D721Med (cell line): ENCODE measurements at regions not wholly inside any gene's neighbourhood (a gene's known extent, or its start where the extent isn't known, plus 50 kb on each side); places are given as distances from the start of the nearest gene placed in this dataset.
A peak's percentile ranks its signal among the peaks of the same experiment; 100 is the strongest.

ENCODE experiments used
- DNase-seq: peaks from one replicate; pipeline ENCODE4 v3.0.0; 2011; ENCODE audit warnings: low spot score; ENCODE audit not compliant: insufficient read length
- FAIRE-seq: peaks from 2 replicates; lab custom pipeline; 2011; peaks lifted over from hg19 to GRCh38; lab: Jason Lieb, UNC
- CTCF ChIP-seq: IDR thresholded peaks from 2 replicates; pipeline ENCODE4 v1.5.1; 2012; ENCODE audit warnings: mild to moderate bottlenecking, control low read depth; ENCODE audit not compliant: insufficient read depth; ENCODE audit errors: missing control alignments

DNA sequence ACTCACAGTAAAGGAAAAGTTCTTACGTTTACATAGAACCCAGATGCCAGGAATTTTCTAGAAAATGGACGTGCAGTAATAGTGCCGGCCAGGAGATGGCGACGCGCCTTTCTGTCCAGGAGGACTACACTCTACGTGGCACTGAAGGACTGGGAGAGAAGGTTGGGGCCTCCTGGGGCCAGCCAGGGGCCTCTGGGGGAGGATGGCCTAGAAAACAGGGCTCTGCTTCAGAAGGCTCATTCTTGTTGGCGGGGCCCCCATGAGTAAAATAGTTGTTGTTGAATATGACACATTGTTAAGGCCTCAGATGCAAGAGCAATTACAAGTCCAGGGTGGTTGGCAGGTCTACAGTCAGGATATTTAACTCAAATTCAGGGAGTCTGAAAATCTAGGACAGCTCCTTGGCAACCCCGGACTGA lies 120.1 kb upstream of the MAX start:
- DNase-seq: peak; percentile 34
- no peak for FAIRE-seq
- peak; percentile 60 for TF ChIP-seq CTCF

GRCh38 chr14:65223636-65224035 lies 121.3 kb upstream of the MAX start:
- no peak for TF ChIP-seq CTCF
- no peak for DNase-seq
- no peak for FAIRE-seq

- FAIRE-seq (no peak), DNase-seq (no peak)
- no peak for TF ChIP-seq CTCF
These were observed 122.5 kb upstream of the MAX start for GRCh38 chr14:65224799-65225198.

DNA sequence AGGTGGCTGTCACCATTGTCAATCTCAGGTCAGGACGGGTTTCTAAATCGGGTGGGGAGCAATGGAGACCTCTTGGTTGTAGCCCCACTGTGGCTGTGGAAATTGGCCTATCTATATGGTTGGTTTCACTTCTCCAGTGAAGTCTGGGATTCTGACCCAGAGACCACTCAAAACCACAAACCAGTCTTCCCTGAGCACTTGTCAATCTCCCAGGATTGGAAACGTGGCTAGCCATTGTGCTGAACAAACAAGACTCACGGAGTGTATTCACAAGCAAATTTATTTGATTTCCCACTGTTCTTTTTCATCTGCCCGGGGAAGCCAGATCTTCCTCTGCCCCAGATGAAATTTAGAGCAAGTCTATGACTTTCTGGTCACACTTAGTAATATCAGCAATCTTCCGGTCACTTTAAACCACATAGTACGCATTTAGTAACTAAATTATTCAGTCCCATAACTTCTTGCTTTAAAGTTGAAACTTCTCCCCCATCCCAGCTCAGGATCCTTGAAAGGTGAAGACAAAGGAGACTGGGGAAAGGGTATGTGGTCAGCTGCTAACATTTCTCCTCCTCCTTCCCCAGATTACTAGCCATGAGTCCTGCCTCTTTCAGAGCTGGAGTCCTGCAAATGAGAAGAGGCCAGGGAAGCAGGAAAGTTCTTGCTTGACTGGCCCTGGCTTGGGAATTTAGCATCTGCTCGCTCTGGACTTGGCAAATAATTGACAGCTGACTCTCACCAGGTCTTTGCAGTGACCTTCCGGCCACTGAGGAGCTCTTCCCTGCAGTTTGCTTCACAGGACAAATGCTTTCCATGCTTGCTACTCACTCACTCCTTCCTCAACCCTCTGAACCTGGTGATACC lies 123.2 kb upstream of the MAX start:
- FAIRE-seq (no peak), DNase-seq (no peak)
- no peak for TF ChIP-seq CTCF

DNA sequence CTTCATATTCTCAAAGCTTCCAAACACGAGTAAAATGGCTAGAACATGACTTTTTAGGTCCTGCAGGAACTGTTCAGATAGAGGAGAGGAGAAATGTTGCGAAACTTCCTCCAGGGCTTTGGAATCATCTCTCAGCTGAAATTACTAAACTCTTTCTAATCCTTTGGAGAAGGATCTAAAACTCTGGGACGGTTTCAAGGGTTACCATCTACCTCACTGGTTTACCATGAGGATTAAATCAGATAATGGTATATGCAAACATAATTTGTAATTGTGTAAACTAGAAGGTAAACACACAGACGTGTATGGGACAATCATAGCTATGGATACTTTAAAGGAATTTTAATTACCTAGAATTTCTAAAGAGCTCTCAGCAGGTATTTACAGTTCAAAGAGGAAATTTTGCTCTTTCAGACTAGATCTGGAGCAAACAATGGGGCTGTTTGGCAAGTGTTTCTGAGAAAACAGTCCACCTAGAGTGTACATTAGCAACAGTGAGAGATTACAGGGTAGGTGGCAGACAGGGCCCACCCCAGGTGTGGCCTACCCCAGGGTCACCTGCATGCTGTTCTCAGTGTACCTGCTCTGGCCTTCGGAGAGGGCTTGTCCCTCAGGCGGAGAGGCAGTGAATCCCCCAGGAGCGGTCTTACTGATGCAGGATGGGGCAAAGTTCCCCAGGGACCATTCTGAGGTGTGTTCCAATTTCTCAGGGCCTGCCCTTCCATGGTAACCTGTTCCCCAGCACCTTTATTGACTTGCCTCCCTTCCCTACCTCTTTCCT lies 124.7 kb upstream of the MAX start:
- DNase-seq (no peak), FAIRE-seq (no peak)
- TF ChIP-seq CTCF: no peak

DNA sequence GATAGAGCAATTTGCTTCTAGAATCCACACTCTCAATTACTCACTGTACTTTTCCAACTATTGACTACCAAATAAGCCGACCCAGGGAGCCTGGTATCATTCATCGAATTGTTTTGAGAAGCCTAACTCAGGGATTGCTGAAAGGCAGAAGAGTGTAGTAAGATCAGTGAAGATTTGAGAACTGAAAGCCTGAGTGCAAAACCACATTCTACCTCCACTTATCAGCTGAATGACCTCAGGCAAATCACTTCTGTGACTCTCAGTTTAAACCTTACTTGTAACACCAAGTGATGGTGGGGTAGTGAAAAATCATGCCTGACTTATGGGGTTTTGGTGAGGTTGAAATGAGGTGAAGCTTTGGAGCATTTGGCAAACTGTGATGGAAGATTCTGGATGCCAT lies 126.1 kb upstream of the MAX start:
- DNase-seq: no peak
- FAIRE-seq: no peak
- TF ChIP-seq CTCF: no peak
